ENCODE measurements at regions not wholly inside any gene's neighbourhood (a gene's known extent, or its start where the extent isn't known, plus 50 kb on each side); places are given as distances from the start of the nearest gene placed in this dataset.

DNA sequence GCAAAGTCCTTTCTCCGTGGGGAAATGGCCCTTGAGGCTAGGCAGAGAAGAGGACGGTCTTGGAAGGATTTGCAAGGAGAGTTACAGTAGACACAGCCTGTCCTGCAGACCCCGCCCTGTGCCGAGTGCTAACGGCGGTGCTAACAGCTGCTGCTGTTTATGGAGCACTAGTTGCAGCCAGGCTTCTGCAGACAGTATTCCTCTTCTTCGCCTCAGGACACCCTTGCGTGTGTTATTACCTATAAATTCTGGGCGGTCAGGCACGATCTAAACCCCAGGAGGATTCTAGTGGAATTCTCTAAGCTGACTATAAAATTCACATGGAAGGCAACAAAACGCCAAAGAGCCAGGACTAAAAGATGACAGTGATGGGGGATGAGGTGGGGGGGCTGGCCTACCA, 139.8 kb downstream of the GLI2 start:
- Histone ChIP-seq H3K9me3 (ENCODE audit: severe bottlenecking) (no peaks in the 10 kb centered on the region), H3K27ac (no peak overlapping the region; the same call in 1 of the 2 replicates), H3K4me3 (ENCODE audit: low read depth, low read length) (no peak overlapping the region), H3K27me3 (ENCODE audit: insufficient read depth, low read depth, severe bottlenecking) (no peaks in the 10 kb centered on the region), H3K36me3 (no peaks in the 10 kb centered on the region)
- peak; percentile 72 for DNase-seq
- no peak for TF ChIP-seq CTCF (IDR thresholded peaks at IDR 0.05; ENCODE audit: low read depth, low read length)

GRCh38 chr2:120876526-120877280, 141.0 kb downstream of the GLI2 start:
- Histone ChIP-seq H3K36me3 (no peaks in the 10 kb centered on the region), H3K27me3 (ENCODE audit: insufficient read depth, low read depth, severe bottlenecking) (no peaks in the 10 kb centered on the region), H3K27ac (no peak overlapping the region), H3K9me3 (ENCODE audit: severe bottlenecking) (no peaks in the 10 kb centered on the region), H3K4me3 (ENCODE audit: low read depth, low read length) (no peak overlapping the region)
- TF ChIP-seq CTCF (IDR thresholded peaks at IDR 0.05; ENCODE audit: low read depth, low read length): no peak
- no peak for DNase-seq

- DNase-seq: no peak
- H3K36me3 ChIP-seq: no peaks in the 10 kb centered on the region
- H3K9me3 ChIP-seq (ENCODE audit: severe bottlenecking): no peaks in the 10 kb centered on the region
- no peak overlapping the region for H3K4me3 ChIP-seq (ENCODE audit: low read depth, low read length)
- no peaks in the 10 kb centered on the region for H3K27me3 ChIP-seq (ENCODE audit: insufficient read depth, low read depth, severe bottlenecking)
- no peak overlapping the region for H3K27ac ChIP-seq
- TF ChIP-seq CTCF (IDR thresholded peaks at IDR 0.05; ENCODE audit: low read depth, low read length): no peak
Observed at GRCh38 chr2:120877409-120877808, 141.7 kb downstream of the GLI2 start.

- no peak for TF ChIP-seq CTCF (IDR thresholded peaks at IDR 0.05; ENCODE audit: low read depth, low read length)
- H3K4me3 ChIP-seq (ENCODE audit: low read depth, low read length): no peak overlapping the region
- H3K36me3 ChIP-seq: no peaks in the 10 kb centered on the region
- DNase-seq: no peak
- no peaks in the 10 kb centered on the region for H3K27me3 ChIP-seq (ENCODE audit: insufficient read depth, low read depth, severe bottlenecking)
- H3K27ac ChIP-seq: peak overlapping the region; percentile 66; the same call in 1 of the 2 replicates
- H3K9me3 ChIP-seq (ENCODE audit: severe bottlenecking): no peaks in the 10 kb centered on the region
Observed at GRCh38 chr2:120878970-120879369, 143.3 kb downstream of the GLI2 start.

- Histone ChIP-seq H3K27me3 (ENCODE audit: insufficient read depth, low read depth, severe bottlenecking) (no peaks in the 10 kb centered on the region), H3K4me3 (ENCODE audit: low read depth, low read length) (peak overlapping the region; percentile 46), H3K9me3 (ENCODE audit: severe bottlenecking) (no peaks in the 10 kb centered on the region), H3K36me3 (no peaks in the 10 kb centered on the region), H3K27ac (peak overlapping the region; percentile 66)
- TF ChIP-seq CTCF (IDR thresholded peaks at IDR 0.05; ENCODE audit: low read depth, low read length): peak; percentile 55
- DNase-seq: peak; percentile 72
Observed at GRCh38 chr2:120879431-120880295, 144.0 kb downstream of the GLI2 start.
